GM19043 (cell line): ENCODE measurements at regions not wholly inside any gene's neighbourhood (a gene's known extent, or its start where the extent isn't known, plus 50 kb on each side); places are given as distances from the start of the nearest gene placed in this dataset.

Experiments used
- ATAC-seq: cut with Tn5 transposase; IDR thresholded peaks from one replicate; pipeline ENCODE4 v1.9.1; 2021; ENCODE audit warnings: low read depth; ENCODE audit not compliant: unreplicated experiment

DNA sequence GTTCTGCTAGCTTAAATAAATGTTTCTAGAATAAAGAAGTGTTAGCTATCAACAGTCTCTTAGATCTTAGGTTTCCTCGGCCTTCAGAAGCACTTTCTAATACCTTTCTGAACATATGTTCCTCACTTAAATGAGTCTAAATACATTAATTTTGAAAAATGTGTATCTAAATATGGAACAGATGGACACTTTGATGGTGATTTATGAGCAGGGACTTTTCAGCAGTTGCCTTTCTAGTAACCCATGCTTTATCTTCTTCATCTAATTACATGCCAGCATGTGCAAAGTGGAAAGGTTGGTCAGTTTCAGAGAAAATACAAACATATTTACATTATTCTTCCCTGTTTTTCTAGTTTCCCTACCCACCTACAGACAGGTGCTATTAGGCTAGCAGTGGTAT is 797.0 kb upstream of the CHAC2 start:
- no peak for ATAC-seq

- ATAC-seq = no peak
These were observed 799.6 kb upstream of the CHAC2 start for GRCh38 chr2:52968043-52968442.

- no peak for ATAC-seq
These were observed 802.6 kb upstream of the CHAC2 start for GRCh38 chr2:52964916-52965530.

DNA sequence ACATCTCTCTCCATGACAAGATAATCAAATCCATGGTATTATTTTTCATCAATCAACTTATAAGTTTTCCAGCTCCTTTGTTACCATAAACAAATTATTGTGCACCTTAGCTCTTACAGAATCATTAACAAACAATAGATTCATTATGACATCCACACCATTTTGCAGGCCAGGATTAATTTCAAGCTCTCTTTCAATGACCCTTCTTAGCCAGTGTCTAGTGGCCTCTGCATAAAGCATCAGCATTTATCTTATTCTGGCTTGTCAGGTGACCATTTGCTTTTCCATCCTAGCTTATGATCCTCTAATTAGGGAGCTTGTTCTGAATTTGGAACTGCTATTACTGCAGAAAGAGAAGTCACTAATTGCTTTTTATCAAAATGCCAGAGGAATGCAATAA is 806.2 kb upstream of the CHAC2 start:
- no peak for ATAC-seq

- no peak for ATAC-seq
These were observed 806.7 kb upstream of the CHAC2 start for GRCh38 chr2:52960881-52961280.

GRCh38 chr2:52959801-52960200 is 807.8 kb upstream of the CHAC2 start:
- no peak for ATAC-seq

DNA sequence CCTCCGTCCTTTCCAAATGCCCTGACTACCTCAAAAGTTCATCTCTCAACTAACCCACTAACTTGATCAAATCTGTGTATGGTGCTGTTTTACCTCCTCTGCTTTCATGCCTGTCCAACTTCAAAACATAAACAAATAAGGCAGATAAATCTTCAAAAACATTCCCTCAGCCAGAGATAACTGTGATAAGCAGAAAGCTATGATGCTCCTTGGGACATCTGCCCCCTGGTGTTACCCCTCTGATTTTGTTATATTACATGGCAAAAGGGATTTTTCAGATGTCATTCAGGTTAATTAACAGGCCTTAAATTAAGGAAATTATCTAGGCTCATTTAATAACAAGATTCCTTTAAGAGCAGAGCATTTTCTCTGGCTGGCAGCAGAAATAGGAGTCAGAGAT is 810.8 kb upstream of the CHAC2 start:
- no peak for ATAC-seq

DNA sequence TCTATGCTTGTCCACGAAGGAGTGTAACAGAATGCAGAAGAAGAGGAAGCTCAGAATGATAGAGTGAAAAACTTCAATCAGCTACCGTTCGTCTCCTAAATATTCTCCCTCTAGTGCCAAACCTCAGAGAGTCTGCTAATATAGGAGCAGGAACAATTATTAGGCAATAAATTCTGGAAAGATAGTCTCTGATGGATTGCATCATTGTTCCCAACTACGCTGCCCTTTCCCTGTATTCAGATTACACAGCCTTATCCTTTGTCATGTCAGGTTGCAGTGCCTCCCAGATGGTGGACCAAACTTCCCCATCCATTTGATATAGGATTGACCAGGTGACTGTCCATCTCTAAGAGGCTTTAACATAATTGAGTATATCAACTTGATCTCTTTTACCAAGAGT is 811.5 kb upstream of the CHAC2 start:
- no peak for ATAC-seq

GRCh38 chr2:52955079-52955478 is 812.5 kb upstream of the CHAC2 start:
- no peak for ATAC-seq

DNA sequence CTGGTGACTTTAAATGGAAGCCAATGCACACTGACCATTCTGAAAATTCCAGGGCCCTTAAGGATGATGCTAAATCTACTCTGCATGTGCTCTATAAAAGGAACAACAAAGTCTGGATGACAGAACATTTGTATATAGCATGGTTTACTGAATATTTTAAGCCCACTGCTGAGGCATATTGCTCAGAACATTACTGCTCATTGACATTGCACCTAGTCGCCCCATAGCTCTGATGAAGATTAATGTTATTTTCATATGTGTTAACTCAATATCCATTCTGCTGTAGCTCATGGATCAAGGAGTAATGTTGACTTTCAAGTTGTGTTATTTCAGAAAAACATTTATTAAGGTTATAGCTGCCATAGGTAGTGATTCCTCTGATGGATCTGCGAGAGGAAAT is 827.5 kb upstream of the CHAC2 start:
- no peak for ATAC-seq

- no peak for ATAC-seq
These were observed 828.4 kb upstream of the CHAC2 start for GRCh38 chr2:52939250-52939649.

DNA sequence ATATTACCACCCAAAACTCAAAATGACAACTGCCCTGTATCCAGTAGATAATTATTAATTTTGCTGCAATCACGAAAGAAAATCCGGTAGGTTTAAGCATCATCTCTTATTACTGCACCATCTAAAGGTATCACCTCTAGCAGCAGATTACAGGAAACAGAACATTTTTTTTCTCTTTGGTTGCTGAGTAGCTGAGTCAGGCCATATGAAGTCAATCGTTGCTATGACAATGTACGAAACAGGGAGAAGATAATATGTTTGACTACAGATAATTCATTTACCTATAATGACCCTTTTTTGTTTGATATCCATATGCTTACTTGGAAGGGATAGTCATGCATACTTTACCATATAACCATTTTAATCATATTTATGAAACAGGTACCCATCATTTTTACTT is 831.6 kb upstream of the CHAC2 start:
- no peak for ATAC-seq

- ATAC-seq = peak; percentile 20
These were observed 832.5 kb upstream of the CHAC2 start for GRCh38 chr2:52934920-52935640.

DNA sequence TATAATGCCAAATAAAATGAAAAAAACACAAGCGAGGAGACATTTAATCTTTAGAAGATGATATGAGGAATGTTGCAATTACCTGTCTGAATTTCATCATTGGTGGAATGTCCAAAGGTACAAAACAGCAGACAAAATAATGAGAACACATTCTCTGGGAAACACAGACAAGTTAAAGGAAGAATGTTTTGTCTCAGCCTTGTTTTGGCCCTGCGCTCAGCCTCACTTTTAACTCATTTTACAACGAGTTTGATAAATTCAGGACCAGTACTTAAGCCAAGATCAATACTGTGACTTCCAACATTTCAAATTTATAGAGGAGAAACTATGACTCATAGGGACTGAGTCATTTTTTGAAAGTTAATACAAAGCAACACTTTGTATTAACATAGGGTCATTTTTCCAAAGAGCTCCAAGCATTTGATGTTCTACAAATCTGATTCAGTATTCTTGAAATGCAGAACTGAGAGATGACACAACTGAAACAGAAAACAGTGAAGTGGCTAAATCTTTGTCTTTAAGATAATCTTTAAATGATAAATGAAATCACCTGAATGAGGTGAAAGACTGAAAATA is 833.2 kb upstream of the CHAC2 start:
- ATAC-seq = peak; percentile 50

GRCh38 chr2:52933878-52934277 is 833.7 kb upstream of the CHAC2 start:
- no peak for ATAC-seq

DNA sequence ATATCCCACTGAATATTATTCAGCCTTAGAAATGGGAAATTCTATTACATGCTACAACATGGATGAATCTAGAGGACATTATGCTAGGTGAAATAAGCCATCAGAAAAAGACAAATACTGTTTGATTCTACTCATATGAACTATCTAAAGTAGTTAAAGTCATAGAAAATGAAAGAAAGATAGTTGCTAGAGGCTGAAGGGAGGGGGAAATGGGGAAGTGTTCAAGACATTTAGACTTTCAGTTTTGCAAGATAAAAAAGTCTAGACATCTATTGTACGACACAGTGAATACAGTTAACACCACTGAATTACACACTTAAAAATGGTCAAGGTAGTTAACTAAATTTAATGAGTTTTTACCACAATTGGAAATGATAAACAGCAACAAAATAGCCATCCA is 835.9 kb upstream of the CHAC2 start:
- ATAC-seq = no peak

- ATAC-seq = no peak
These were observed 838.2 kb upstream of the CHAC2 start for GRCh38 chr2:52929412-52929811.

- ATAC-seq = no peak
These were observed 847.9 kb upstream of the CHAC2 start for GRCh38 chr2:52919673-52920072.

DNA sequence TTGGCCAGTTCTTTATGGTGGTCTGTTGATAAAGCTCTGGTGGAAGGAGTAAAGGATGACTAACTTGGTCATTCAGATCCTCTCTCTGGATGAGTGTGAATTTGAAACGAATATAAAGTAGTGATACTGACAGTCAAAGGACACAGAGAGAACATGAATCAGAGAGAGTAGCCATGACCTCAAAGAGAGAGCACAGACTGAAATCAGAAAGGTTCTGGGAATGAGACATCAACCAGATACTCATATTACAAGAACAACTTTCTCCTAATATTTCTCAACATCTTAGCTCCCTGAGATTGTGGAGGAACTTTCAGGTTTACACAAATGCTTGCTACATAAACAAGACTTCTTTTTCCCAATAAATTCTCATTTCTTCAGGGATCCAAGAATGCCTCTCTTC is 849.1 kb upstream of the CHAC2 start:
- ATAC-seq = no peak

GRCh38 chr2:52916981-52917380 is 850.6 kb upstream of the CHAC2 start:
- no peak for ATAC-seq

DNA sequence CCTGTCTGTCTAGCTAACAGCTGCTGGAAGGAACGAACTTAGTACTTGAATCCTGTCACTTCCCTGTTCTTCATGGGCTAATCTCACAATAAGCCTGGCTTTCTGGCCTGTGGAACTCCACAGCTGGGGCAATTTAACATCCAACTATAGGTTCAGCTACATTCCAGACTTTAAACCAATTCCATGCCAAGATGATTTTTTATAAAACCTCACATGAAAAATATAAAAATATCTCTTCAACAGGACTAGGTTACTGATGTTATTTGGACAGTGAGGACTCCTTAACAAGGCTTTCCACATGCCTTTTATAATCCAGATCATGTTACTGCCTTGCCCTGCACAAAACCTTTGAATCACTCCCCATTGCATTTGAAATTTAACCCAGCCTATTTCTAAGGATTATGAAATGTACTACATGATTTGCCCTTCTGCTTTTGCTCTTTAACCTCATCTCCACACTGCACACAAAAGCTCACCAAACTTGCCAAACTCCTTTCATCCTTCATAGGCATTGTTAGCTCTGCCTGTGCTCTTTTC is 863.2 kb upstream of the CHAC2 start:
- no peak for ATAC-seq

DNA sequence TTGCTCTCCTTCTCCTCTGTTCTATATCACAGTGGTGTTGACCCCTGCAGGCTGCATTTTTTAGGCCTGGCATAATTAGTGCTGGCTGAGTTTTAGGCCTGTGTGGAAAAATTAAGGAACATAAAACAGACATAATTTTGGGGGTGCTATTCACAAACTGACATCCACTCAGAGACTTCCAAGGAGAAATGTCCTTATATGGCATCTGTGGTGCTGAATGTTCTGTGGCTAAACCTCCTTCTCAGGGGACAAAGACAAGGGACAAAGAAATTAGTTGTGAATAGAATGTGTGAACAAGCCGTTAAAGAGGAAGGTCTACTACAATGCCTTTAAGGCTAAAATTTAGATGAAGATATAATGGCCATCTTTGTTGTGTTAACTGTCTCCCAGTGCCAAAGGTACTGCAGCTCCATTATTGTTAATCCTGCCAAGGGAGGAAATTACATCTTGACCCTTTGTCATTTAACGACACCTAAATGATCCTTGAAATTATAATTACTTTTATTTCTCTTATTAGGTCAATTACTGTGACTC is 870.0 kb upstream of the CHAC2 start:
- ATAC-seq = no peak
